Peyer's patch (tissue), 4 donors: ENCODE measurements at regions not wholly inside any gene's neighbourhood (a gene's known extent, or its start where the extent isn't known, plus 50 kb on each side); places are given as distances from the start of the nearest gene placed in this dataset.

Source experiments
- POLR2A ChIP-seq, 2 donors: fragments of 450-650 bp; IDR thresholded peaks; one replicate each; pipeline ENCODE4 v1.5.1; 2017; ENCODE audit warnings: antibody characterized with exemption in 2 of 2, mild to moderate bottlenecking in 2 of 2, moderate library complexity in 2 of 2
- TF ChIP-seq, protein P1 (sequence below), 6 experiments: fragments of 450-650 bp in 4 of 6; fragments of 200-600 bp in 2 of 6; sonication (generic) in 1 of 6; IDR thresholded peaks; one replicate each; pipeline ENCODE4 v1.5.1; 2017 to 2019; ENCODE audit warnings: antibody characterized with exemption in 6 of 6, mild to moderate bottlenecking in 3 of 6, moderate library complexity in 1 of 6

DNA sequence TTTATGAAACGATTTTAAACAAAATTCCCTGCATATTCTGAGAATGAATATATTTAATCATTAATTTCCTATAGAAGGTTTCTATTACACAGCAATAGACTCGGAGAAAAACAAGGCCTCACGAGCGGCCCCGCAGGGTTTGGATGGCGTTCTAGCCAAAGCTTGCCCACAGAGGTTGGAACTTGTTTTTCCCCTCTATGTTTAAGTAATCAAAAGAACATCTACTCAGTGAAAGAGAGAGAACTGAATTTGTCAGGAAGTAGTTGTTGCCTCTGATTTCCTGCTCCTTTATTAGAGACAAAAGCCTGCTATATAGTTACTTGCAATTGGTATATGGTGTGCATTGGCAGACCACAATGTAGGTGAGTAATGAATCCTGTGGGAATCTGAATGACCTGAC lies 82.1 kb upstream of the HEY2 start:
- TF ChIP-seq, protein P1, sequence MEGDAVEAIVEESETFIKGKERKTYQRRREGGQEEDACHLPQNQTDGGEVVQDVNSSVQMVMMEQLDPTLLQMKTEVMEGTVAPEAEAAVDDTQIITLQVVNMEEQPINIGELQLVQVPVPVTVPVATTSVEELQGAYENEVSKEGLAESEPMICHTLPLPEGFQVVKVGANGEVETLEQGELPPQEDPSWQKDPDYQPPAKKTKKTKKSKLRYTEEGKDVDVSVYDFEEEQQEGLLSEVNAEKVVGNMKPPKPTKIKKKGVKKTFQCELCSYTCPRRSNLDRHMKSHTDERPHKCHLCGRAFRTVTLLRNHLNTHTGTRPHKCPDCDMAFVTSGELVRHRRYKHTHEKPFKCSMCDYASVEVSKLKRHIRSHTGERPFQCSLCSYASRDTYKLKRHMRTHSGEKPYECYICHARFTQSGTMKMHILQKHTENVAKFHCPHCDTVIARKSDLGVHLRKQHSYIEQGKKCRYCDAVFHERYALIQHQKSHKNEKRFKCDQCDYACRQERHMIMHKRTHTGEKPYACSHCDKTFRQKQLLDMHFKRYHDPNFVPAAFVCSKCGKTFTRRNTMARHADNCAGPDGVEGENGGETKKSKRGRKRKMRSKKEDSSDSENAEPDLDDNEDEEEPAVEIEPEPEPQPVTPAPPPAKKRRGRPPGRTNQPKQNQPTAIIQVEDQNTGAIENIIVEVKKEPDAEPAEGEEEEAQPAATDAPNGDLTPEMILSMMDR (IDR thresholded peaks at IDR 0.05) = no peak
- TF ChIP-seq POLR2A (IDR thresholded peaks at IDR 0.05) = no peak
